ENCODE measurements at regions not wholly inside any gene's neighbourhood (a gene's known extent, or its start where the extent isn't known, plus 50 kb on each side); places are given as distances from the start of the nearest gene placed in this dataset.

DNA sequence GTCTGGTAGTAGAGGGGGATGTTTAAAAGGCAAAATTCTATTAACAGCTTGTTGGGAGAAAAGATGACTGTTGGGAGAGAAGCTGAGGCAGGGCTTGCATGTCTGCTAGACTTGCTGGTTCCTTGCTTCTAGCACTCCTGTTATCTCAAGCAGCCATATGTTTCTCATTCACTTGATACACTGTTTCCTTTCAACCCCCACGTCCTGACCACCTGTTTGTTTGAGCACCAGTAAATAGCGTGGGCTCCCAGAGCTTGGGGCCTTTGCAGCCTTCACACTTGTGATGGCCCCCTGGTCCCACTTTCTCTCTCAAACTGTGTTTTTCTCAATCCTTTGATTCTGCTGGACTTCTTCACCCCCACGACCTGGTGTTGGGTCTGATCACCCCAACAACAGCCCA, 111.7 kb upstream of the TMEM161B start:
- Histone ChIP-seq H3K27ac (ENCODE audit: insufficient read depth, low read length) (no peak overlapping the region), H3K4me1 (ENCODE audit: control insufficient read depth, insufficient read depth, low read length) (no peaks in the 10 kb centered on the region), H3K18ac (ENCODE audit: low read depth, low read length) (no peak overlapping the region), H3K79me1 (ENCODE audit: low read depth in 1 of 2, low read length in 2 of 2) (no peaks in the 10 kb centered on the region), H4K8ac (ENCODE audit: low read depth in 2 of 2, low read length in 2 of 2) (no peak overlapping the region), H3K9ac (ENCODE audit: low read depth, low read length) (no peak overlapping the region), H3K14ac (replicated peaks; ENCODE audit: low read depth, low read length) (no peak overlapping the region), H4K20me1 (ENCODE audit: insufficient read depth, low read length) (no peaks in the 10 kb centered on the region), H3K4me3 (ENCODE audit: insufficient read depth, low read depth, low read length) (no peak overlapping the region), H3K56ac (ENCODE audit: extremely low read depth, insufficient read depth, low read length) (no peak overlapping the region), H3K23ac (ENCODE audit: low read depth, low read length) (no peak overlapping the region), H3K36me3 (ENCODE audit: control insufficient read depth, insufficient read depth, low read length) (no peaks in the 10 kb centered on the region), H2AFZ (replicated peaks; ENCODE audit: low read length, poor library complexity) (no peak overlapping the region), H2AK9ac (replicated peaks; ENCODE audit: low read depth, low read length, poor library complexity) (no peak overlapping the region), H4K5ac (ENCODE audit: low read depth, low read length) (no peak overlapping the region), H4K91ac (ENCODE audit: insufficient read depth, low read depth, low read length) (no peak overlapping the region), H3K4ac (ENCODE audit: low read depth, low read length) (no peak overlapping the region), H3K27me3 (ENCODE audit: control insufficient read depth, insufficient read depth, low read length) (no peaks in the 10 kb centered on the region), H2BK20ac (ENCODE audit: low read depth, low read length) (no peak overlapping the region), H3K9me3 (ENCODE audit: control insufficient read depth, insufficient read depth, low read length) (no peaks in the 10 kb centered on the region), H3K9me1 (ENCODE audit: insufficient read depth, low read length) (no peaks in the 10 kb centered on the region), H2BK5ac (ENCODE audit: low read depth, low read length, poor library complexity, severe bottlenecking) (no peak overlapping the region), H2AK5ac (ENCODE audit: low read depth, low read length) (no peak overlapping the region), H3K4me2 (ENCODE audit: low read depth, low read length) (no peak overlapping the region), H2BK15ac (ENCODE audit: low read depth, low read length) (no peak overlapping the region), H2BK120ac (ENCODE audit: low read depth, low read length) (no peak overlapping the region)
- POLR2A ChIA-PET (ENCODE audit: unreplicated experiment) = no interaction called here
- BruUV-seq (replicated peaks) = no TSS peak
- TF ChIP-seq FOS (IDR thresholded peaks at IDR 0.05; ENCODE audit: low read depth, low read length) (no peak), BHLHE40 (IDR thresholded peaks at IDR 0.05; ENCODE audit: low read depth, low read length) (no peak), POLR2A (IDR thresholded peaks at IDR 0.05; ENCODE audit: low read depth, low read length) (no peak), SMC3 (IDR thresholded peaks at IDR 0.05; ENCODE audit: low read depth, low read length) (no peak), MAZ (IDR thresholded peaks at IDR 0.05; ENCODE audit: borderline replicate concordance, low read depth, low read length) (no peak), CHD1 (IDR thresholded peaks at IDR 0.05; ENCODE audit: low read depth, low read length) (no peak), NFE2L2 (IDR thresholded peaks at IDR 0.05; ENCODE audit: low read depth, low read length) (no peak), MXI1 (IDR thresholded peaks at IDR 0.05; ENCODE audit: borderline replicate concordance, low read depth, low read length) (no peak), CEBPB (IDR thresholded peaks at IDR 0.05; ENCODE audit: low read depth, low read length) (no peak), ELK1 (IDR thresholded peaks at IDR 0.05; ENCODE audit: borderline replicate concordance, low read depth, low read length) (no peak), RCOR1 (IDR thresholded peaks at IDR 0.05; ENCODE audit: insufficient replicate concordance, low read length) (no peak), MAFK (IDR thresholded peaks at IDR 0.05; ENCODE audit: low read depth, low read length) (no peak), RAD21 (IDR thresholded peaks at IDR 0.05; ENCODE audit: low read length) (no peak), RFX5 (IDR thresholded peaks at IDR 0.05; ENCODE audit: low read depth, low read length) (no peak)
- TF ChIP-seq, protein P1, sequence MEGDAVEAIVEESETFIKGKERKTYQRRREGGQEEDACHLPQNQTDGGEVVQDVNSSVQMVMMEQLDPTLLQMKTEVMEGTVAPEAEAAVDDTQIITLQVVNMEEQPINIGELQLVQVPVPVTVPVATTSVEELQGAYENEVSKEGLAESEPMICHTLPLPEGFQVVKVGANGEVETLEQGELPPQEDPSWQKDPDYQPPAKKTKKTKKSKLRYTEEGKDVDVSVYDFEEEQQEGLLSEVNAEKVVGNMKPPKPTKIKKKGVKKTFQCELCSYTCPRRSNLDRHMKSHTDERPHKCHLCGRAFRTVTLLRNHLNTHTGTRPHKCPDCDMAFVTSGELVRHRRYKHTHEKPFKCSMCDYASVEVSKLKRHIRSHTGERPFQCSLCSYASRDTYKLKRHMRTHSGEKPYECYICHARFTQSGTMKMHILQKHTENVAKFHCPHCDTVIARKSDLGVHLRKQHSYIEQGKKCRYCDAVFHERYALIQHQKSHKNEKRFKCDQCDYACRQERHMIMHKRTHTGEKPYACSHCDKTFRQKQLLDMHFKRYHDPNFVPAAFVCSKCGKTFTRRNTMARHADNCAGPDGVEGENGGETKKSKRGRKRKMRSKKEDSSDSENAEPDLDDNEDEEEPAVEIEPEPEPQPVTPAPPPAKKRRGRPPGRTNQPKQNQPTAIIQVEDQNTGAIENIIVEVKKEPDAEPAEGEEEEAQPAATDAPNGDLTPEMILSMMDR (conservative IDR thresholded peaks at IDR 0.05; ENCODE audit: low read depth, low read length) = no peak
- TF ChIP-seq, protein P2, sequence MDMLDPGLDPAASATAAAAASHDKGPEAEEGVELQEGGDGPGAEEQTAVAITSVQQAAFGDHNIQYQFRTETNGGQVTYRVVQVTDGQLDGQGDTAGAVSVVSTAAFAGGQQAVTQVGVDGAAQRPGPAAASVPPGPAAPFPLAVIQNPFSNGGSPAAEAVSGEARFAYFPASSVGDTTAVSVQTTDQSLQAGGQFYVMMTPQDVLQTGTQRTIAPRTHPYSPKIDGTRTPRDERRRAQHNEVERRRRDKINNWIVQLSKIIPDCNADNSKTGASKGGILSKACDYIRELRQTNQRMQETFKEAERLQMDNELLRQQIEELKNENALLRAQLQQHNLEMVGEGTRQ (IDR thresholded peaks at IDR 0.05; ENCODE audit: low read depth, low read length) = no peak
- CTCF ChIA-PET = no interaction called here
- DNase-seq (no peak), ATAC-seq (ENCODE audit: low read depth) (no peak)
- dilution Hi-C loops (cut with HindIII; ENCODE audit: low sequenced_read_pairs, unreplicated experiment) = no loop called here
- intact Hi-C loops (cut with micrococcal nuclease) = no loop called here
- WGBS, 2 experiments (ENCODE audit: extremely low coverage in 2 of 2, insufficient read length in 1 of 2) = 0% methylated on average over 1 of the region's 3 CpGs; no CpG with 5 or more reads in 1 of the 2 experiments
- in situ Hi-C loops (cut with MboI; ENCODE audit: low sequenced_read_pairs) = no loop called here

All from IMR-90 (cell line).